GM23338 (cell line): ENCODE measurements at regions not wholly inside any gene's neighbourhood (a gene's known extent, or its start where the extent isn't known, plus 50 kb on each side); places are given as distances from the start of the nearest gene placed in this dataset.

ENCODE experiments used
- ATAC-seq: fragments of 200-7000 bp; cut with Tn5 transposase; 3 replicates; pipeline ENCODE4 v1.9.1; 2020
- DNase-seq: peaks from one replicate; pipeline ENCODE4 v3.0.0-alpha.2; 2015; ENCODE audit warnings: low spot score
- H2AFZ ChIP-seq: fragments of 200-600 bp; sonication (generic); 2 replicates; pipeline ENCODE4 v1.8.0; 2016; ENCODE audit warnings: antibody characterized with exemption, mild to moderate bottlenecking, moderate library complexity
- H3F3A ChIP-seq: fragments of 200-600 bp; sonication (generic); replicated peaks from 2 replicates; pipeline ENCODE4 v1.8.0; 2017; ENCODE audit warnings: antibody characterized with exemption, mixed run types, low read depth
- H3K27ac ChIP-seq: fragments of 200-600 bp; sonication (generic); 2 replicates; pipeline ENCODE4 v1.6.1; 2016; ENCODE audit warnings: low read depth
- H3K27me3 ChIP-seq: fragments of 200-600 bp; sonication (generic); 2 replicates; pipeline ENCODE4 v1.8.0; 2016; ENCODE audit warnings: mild to moderate bottlenecking, mixed run types, moderate library complexity; ENCODE audit not compliant: insufficient read depth
- H3K36me3 ChIP-seq: fragments of 200-600 bp; sonication (generic); 2 replicates; pipeline ENCODE4 v1.8.0; 2016; ENCODE audit warnings: mild to moderate bottlenecking; ENCODE audit not compliant: insufficient read depth
- H3K4me1 ChIP-seq: fragments of 200-600 bp; sonication (generic); 2 replicates; pipeline ENCODE4 v1.8.0; 2016; ENCODE audit warnings: mild to moderate bottlenecking, moderate library complexity; ENCODE audit not compliant: insufficient read depth
- H3K4me2 ChIP-seq: fragments of 200-600 bp; sonication (generic); 2 replicates; pipeline ENCODE4 v1.7.1; 2017; ENCODE audit warnings: mixed run types
- H3K4me3 ChIP-seq: fragments of 200-600 bp; sonication (generic); 2 replicates; pipeline ENCODE4 v1.6.1; 2016; ENCODE audit warnings: mixed run types
- H3K79me2 ChIP-seq: fragments of 200-600 bp; sonication (generic); replicated peaks from 2 replicates; pipeline ENCODE4 v1.8.0; 2017; ENCODE audit warnings: mild to moderate bottlenecking; ENCODE audit not compliant: insufficient read depth
- H3K9me2 ChIP-seq: fragments of 200-600 bp; sonication (generic); 2 replicates; pipeline ENCODE4 v1.8.0; 2017; ENCODE audit not compliant: insufficient read depth
- H4K20me1 ChIP-seq: fragments of 200-600 bp; sonication (generic); replicated peaks from 2 replicates; pipeline ENCODE4 v1.8.0; 2017; ENCODE audit warnings: mild to moderate bottlenecking; ENCODE audit not compliant: insufficient read depth
- H3K27ac Mint-ChIP-seq: 2 replicates; pipeline ENCODE4 v1.8.0; 2020; ENCODE audit warnings: inconsistent platforms, mild to moderate bottlenecking, moderate library complexity, mixed read lengths
- H3K27me3 Mint-ChIP-seq: 3 replicates; pipeline ENCODE4 v1.8.0; 2022; ENCODE audit warnings: low read depth, mild to moderate bottlenecking, moderate library complexity, mixed read lengths, inconsistent platforms; ENCODE audit not compliant: insufficient read depth, poor library complexity
- H3K36me3 Mint-ChIP-seq: 3 replicates; pipeline ENCODE4 v1.8.0; 2021; ENCODE audit warnings: low read depth, mild to moderate bottlenecking, inconsistent platforms, moderate library complexity, mixed read lengths
- H3K4me1 Mint-ChIP-seq: 3 replicates; pipeline ENCODE4 v1.8.0; 2020; ENCODE audit warnings: mild to moderate bottlenecking, inconsistent platforms, mixed read lengths
- H3K4me3 Mint-ChIP-seq: 3 replicates; pipeline ENCODE4 v1.8.0; 2021; ENCODE audit warnings: moderate library complexity, mild to moderate bottlenecking, inconsistent platforms, mixed read lengths
- H3K9me3 Mint-ChIP-seq: 3 replicates; pipeline ENCODE4 v1.8.0; 2020; ENCODE audit warnings: moderate library complexity, mild to moderate bottlenecking, inconsistent platforms, mixed read lengths
- CREB1 ChIP-seq: fragments of 250-450 bp; sonication (Bioruptor Pico); IDR thresholded peaks from 2 replicates; pipeline ENCODE4 v1.5.0; 2020; ENCODE audit warnings: low read depth, mild to moderate bottlenecking, moderate library complexity
- EZH2 ChIP-seq: fragments of 200-600 bp; sonication (generic); IDR thresholded peaks from one replicate; pipeline ENCODE4 v1.8.0; 2017; ENCODE audit warnings: antibody characterized with exemption, mild to moderate bottlenecking, low read depth; ENCODE audit not compliant: unreplicated experiment
- EZH2phosphoT487 ChIP-seq: fragments of 200-600 bp; sonication (generic); IDR thresholded peaks from one replicate; pipeline ENCODE4 v1.8.1; 2018; ENCODE audit warnings: antibody characterized with exemption; ENCODE audit not compliant: unreplicated experiment
- JUNB ChIP-seq: IDR thresholded peaks from one replicate; pipeline ENCODE4 v1.6.1; 2016; ENCODE audit warnings: antibody characterized with exemption; ENCODE audit not compliant: unreplicated experiment
- NANOG ChIP-seq: IDR thresholded peaks from 2 replicates; pipeline ENCODE4 v1.6.1; 2016; ENCODE audit warnings: antibody characterized with exemption, borderline replicate concordance
- POLR2AphosphoS5 ChIP-seq: IDR thresholded peaks from 2 replicates; pipeline ENCODE4 v1.6.1; 2016; ENCODE audit warnings: antibody characterized with exemption, low read depth
- STAT1 ChIP-seq: IDR thresholded peaks from one replicate; pipeline ENCODE4 v1.6.1; 2016; ENCODE audit warnings: antibody characterized with exemption; ENCODE audit not compliant: unreplicated experiment
- ZNF114 ChIP-seq: fragments of 250-450 bp; sonication (Bioruptor Pico); IDR thresholded peaks from 2 replicates; pipeline ENCODE4 v1.5.0; 2020; ENCODE audit warnings: mild to moderate bottlenecking, moderate library complexity
- ZNF331 ChIP-seq: fragments of 250-450 bp; sonication (Bioruptor Pico); IDR thresholded peaks from 2 replicates; pipeline ENCODE4 v1.5.0; 2020; ENCODE audit warnings: low read depth, mild to moderate bottlenecking, moderate library complexity
- TF ChIP-seq, protein P1 (sequence below): IDR thresholded peaks from 2 replicates; pipeline ENCODE4 v1.6.1; 2016; ENCODE audit warnings: antibody characterized with exemption
- TF ChIP-seq, protein P2 (sequence below): IDR thresholded peaks from one replicate; pipeline ENCODE4 v1.6.1; 2018; ENCODE audit warnings: antibody characterized with exemption; ENCODE audit not compliant: unreplicated experiment
- TF ChIP-seq, protein P3 (sequence below), 2 experiments: fragments of 200-600 bp in 1 of 2; sonication (generic) in 1 of 2; conservative IDR thresholded peaks; 2 replicates each; pipeline versions ENCODE4 v1.5.1 to v1.6.1; 2016 to 2017; ENCODE audit warnings: antibody characterized with exemption in 2 of 2, low read depth in 2 of 2, mild to moderate bottlenecking in 2 of 2, moderate library complexity in 1 of 2
- TF ChIP-seq, protein P4 (sequence below): fragments of 250-450 bp; sonication (Bioruptor Pico); IDR thresholded peaks from 2 replicates; pipeline ENCODE4 v1.5.0; 2020; ENCODE audit warnings: mild to moderate bottlenecking, moderate library complexity

DNA sequence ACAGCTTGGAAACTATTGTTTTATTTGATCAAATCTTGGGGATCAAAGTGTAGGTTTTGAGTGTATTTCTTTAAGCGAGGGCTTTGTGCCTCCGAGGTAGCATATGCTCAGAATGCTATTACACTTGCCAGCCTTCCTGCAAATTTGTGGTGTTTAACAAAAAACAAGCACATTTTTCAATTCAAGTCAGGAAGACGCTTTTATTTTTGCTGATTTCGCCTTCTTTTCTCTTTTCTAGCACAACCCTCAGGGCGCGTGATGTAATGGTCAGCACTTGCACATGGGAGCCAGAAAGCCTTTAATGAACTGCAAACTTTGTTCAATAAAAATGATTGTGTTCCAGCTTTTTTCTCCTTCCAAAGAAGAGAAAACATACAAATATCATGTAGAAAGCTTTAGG lies 466.5 kb downstream of the PRKD1 start (continued):
- TF ChIP-seq, protein P1, sequence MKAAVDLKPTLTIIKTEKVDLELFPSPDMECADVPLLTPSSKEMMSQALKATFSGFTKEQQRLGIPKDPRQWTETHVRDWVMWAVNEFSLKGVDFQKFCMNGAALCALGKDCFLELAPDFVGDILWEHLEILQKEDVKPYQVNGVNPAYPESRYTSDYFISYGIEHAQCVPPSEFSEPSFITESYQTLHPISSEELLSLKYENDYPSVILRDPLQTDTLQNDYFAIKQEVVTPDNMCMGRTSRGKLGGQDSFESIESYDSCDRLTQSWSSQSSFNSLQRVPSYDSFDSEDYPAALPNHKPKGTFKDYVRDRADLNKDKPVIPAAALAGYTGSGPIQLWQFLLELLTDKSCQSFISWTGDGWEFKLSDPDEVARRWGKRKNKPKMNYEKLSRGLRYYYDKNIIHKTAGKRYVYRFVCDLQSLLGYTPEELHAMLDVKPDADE, result no peak
- no peak for TF ChIP-seq CREB1
- no peak for TF ChIP-seq NANOG
- no peak for TF ChIP-seq ZNF114 (CRISPR knock-in tag)
- no peak for TF ChIP-seq STAT1
- TF ChIP-seq, protein P2, sequence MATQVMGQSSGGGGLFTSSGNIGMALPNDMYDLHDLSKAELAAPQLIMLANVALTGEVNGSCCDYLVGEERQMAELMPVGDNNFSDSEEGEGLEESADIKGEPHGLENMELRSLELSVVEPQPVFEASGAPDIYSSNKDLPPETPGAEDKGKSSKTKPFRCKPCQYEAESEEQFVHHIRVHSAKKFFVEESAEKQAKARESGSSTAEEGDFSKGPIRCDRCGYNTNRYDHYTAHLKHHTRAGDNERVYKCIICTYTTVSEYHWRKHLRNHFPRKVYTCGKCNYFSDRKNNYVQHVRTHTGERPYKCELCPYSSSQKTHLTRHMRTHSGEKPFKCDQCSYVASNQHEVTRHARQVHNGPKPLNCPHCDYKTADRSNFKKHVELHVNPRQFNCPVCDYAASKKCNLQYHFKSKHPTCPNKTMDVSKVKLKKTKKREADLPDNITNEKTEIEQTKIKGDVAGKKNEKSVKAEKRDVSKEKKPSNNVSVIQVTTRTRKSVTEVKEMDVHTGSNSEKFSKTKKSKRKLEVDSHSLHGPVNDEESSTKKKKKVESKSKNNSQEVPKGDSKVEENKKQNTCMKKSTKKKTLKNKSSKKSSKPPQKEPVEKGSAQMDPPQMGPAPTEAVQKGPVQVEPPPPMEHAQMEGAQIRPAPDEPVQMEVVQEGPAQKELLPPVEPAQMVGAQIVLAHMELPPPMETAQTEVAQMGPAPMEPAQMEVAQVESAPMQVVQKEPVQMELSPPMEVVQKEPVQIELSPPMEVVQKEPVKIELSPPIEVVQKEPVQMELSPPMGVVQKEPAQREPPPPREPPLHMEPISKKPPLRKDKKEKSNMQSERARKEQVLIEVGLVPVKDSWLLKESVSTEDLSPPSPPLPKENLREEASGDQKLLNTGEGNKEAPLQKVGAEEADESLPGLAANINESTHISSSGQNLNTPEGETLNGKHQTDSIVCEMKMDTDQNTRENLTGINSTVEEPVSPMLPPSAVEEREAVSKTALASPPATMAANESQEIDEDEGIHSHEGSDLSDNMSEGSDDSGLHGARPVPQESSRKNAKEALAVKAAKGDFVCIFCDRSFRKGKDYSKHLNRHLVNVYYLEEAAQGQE, result no peak
- no peak for TF ChIP-seq EZH2phosphoT487
- TF ChIP-seq POLR2AphosphoS5, result no peak
- TF ChIP-seq EZH2, result no peak
- TF ChIP-seq, protein P3, sequence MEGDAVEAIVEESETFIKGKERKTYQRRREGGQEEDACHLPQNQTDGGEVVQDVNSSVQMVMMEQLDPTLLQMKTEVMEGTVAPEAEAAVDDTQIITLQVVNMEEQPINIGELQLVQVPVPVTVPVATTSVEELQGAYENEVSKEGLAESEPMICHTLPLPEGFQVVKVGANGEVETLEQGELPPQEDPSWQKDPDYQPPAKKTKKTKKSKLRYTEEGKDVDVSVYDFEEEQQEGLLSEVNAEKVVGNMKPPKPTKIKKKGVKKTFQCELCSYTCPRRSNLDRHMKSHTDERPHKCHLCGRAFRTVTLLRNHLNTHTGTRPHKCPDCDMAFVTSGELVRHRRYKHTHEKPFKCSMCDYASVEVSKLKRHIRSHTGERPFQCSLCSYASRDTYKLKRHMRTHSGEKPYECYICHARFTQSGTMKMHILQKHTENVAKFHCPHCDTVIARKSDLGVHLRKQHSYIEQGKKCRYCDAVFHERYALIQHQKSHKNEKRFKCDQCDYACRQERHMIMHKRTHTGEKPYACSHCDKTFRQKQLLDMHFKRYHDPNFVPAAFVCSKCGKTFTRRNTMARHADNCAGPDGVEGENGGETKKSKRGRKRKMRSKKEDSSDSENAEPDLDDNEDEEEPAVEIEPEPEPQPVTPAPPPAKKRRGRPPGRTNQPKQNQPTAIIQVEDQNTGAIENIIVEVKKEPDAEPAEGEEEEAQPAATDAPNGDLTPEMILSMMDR (conservative IDR thresholded peaks at IDR 0.05; ENCODE audit: low read depth in 2 of 2), result no peak
- no peak for TF ChIP-seq ZNF331 (CRISPR knock-in tag)

DNA sequence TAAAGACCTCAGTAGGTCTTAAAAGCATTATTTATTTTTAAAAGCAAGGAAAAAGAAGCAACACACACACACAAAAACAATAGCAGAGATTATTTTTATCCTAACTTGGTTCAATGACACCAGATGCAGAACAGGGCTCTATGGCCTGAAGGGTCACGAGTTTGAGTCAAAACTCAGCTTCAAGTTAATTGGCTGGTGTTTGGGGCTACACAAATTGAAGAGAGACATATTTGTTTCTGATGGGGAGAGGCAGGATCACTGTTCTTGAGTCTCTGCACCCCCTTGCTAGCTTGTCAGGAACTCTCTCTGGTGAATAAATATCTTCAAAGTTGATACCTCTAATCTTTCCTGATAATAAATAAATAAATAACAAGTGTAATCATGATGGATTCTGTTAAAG lies 466.1 kb downstream of the PRKD1 start:
- no peak overlapping the region for H3K4me3 ChIP-seq
- Mint-ChIP-seq H3K4me1 (no peaks in the 10 kb centered on the region), H3K4me3 (no peak overlapping the region), H3K9me3 (no peaks in the 10 kb centered on the region), H3K27ac (no peak overlapping the region), H3K36me3 (no peaks in the 10 kb centered on the region), H3K27me3 (no peaks in the 10 kb centered on the region)
- H3F3A ChIP-seq, result no peaks in the 10 kb centered on the region
- no peaks in the 10 kb centered on the region for H3K27me3 ChIP-seq
- DNase-seq, result no peak
- H4K20me1 ChIP-seq, result no peaks in the 10 kb centered on the region
- no peak overlapping the region for H3K27ac ChIP-seq
- no peaks in the 10 kb centered on the region for H3K36me3 ChIP-seq
- H3K4me2 ChIP-seq, result no peak overlapping the region
- no peaks in the 10 kb centered on the region for H3K9me2 ChIP-seq
- no peaks in the 10 kb centered on the region for H3K79me2 ChIP-seq
- ATAC-seq, result no peak
- no peak overlapping the region; the same call in 1 of the 2 replicates for H2AFZ ChIP-seq
- no peaks in the 10 kb centered on the region for H3K4me1 ChIP-seq
- TF ChIP-seq, protein P4, sequence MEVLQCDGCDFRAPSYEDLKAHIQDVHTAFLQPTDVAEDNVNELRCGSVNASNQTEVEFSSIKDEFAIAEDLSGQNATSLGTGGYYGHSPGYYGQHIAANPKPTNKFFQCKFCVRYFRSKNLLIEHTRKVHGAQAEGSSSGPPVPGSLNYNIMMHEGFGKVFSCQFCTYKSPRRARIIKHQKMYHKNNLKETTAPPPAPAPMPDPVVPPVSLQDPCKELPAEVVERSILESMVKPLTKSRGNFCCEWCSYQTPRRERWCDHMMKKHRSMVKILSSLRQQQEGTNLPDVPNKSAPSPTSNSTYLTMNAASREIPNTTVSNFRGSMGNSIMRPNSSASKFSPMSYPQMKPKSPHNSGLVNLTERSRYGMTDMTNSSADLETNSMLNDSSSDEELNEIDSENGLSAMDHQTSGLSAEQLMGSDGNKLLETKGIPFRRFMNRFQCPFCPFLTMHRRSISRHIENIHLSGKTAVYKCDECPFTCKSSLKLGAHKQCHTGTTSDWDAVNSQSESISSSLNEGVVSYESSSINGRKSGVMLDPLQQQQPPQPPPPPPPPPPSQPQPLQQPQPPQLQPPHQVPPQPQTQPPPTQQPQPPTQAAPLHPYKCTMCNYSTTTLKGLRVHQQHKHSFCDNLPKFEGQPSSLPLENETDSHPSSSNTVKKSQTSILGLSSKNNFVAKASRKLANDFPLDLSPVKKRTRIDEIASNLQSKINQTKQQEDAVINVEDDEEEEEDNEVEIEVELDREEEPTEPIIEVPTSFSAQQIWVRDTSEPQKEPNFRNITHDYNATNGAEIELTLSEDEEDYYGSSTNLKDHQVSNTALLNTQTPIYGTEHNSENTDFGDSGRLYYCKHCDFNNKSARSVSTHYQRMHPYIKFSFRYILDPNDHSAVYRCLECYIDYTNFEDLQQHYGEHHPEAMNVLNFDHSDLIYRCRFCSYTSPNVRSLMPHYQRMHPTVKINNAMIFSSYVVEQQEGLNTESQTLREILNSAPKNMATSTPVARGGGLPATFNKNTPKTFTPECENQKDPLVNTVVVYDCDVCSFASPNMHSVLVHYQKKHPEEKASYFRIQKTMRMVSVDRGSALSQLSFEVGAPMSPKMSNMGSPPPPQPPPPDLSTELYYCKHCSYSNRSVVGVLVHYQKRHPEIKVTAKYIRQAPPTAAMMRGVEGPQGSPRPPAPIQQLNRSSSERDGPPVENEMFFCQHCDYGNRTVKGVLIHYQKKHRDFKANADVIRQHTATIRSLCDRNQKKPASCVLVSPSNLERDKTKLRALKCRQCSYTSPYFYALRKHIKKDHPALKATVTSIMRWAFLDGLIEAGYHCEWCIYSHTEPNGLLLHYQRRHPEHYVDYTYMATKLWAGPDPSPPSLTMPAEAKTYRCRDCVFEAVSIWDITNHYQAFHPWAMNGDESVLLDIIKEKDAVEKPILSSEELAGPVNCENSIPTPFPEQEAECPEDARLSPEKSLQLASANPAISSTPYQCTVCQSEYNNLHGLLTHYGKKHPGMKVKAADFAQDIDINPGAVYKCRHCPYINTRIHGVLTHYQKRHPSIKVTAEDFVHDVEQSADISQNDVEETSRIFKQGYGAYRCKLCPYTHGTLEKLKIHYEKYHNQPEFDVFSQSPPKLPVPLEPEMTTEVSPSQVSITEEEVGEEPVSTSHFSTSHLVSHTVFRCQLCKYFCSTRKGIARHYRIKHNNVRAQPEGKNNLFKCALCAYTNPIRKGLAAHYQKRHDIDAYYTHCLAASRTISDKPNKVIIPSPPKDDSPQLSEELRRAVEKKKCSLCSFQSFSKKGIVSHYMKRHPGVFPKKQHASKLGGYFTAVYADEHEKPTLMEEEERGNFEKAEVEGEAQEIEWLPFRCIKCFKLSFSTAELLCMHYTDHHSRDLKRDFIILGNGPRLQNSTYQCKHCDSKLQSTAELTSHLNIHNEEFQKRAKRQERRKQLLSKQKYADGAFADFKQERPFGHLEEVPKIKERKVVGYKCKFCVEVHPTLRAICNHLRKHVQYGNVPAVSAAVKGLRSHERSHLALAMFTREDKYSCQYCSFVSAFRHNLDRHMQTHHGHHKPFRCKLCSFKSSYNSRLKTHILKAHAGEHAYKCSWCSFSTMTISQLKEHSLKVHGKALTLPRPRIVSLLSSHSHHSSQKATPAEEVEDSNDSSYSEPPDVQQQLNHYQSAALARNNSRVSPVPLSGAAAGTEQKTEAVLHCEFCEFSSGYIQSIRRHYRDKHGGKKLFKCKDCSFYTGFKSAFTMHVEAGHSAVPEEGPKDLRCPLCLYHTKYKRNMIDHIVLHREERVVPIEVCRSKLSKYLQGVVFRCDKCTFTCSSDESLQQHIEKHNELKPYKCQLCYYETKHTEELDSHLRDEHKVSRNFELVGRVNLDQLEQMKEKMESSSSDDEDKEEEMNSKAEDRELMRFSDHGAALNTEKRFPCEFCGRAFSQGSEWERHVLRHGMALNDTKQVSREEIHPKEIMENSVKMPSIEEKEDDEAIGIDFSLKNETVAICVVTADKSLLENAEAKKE (CRISPR knock-in tag), result no peak
- TF ChIP-seq JUNB (no peak), POLR2AphosphoS5 (no peak), EZH2 (no peak), NANOG (no peak), ZNF114 (CRISPR knock-in tag) (no peak), CREB1 (no peak)
